ENCODE measurements at regions not wholly inside any gene's neighbourhood (a gene's known extent, or its start where the extent isn't known, plus 50 kb on each side); places are given as distances from the start of the nearest gene placed in this dataset.
"Not testable (repeated sequence)": the region's sequence is repeated elsewhere in the genome, so short reads cannot be mapped to it uniquely, and the experiment has no call there.

DNA sequence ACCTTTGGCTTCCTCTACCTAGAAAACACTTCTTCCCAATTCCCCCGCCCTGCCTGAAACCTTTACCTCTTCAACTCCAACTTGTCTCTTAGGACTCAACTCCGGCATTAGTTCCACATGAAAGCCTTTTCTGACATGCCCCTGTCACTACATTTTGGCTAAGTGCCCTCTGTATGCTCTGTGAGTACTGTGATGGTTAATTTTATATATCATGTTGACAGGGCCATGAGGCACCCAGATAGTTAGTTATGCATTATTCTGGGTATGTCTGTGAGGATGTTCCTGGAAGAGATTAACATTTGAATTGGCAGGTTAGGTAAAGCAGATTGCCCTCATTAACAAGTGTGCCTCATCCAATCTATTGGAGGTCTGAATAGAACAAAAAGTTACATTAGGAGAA lies 75.6 kb upstream of the NCKAP5 start:
- H3K9me3 Mint-ChIP-seq, result peaks cover 6% of the 10 kb centered on the region

DNA sequence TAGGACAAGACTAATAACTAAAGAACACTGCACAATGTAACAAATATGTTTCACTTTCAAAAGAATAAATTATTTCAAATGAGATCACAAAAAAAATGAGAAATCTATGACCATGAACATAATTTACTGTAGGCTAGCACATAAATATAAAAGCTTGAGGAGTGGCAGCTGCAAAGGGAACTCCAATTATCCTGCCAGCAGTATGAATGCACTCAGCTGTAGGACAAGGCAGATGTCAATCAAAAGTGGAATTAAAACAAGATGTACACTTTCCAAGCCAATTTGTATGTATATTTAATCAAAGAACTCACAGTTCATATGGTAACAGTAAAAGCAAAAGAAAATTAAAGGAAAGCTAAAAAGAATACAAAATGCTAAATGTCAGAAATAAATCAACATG lies 76.6 kb upstream of the NCKAP5 start:
- DNase-seq (ENCODE audit: low read depth, low spot score), result no peak
- TF ChIP-seq, protein P1, sequence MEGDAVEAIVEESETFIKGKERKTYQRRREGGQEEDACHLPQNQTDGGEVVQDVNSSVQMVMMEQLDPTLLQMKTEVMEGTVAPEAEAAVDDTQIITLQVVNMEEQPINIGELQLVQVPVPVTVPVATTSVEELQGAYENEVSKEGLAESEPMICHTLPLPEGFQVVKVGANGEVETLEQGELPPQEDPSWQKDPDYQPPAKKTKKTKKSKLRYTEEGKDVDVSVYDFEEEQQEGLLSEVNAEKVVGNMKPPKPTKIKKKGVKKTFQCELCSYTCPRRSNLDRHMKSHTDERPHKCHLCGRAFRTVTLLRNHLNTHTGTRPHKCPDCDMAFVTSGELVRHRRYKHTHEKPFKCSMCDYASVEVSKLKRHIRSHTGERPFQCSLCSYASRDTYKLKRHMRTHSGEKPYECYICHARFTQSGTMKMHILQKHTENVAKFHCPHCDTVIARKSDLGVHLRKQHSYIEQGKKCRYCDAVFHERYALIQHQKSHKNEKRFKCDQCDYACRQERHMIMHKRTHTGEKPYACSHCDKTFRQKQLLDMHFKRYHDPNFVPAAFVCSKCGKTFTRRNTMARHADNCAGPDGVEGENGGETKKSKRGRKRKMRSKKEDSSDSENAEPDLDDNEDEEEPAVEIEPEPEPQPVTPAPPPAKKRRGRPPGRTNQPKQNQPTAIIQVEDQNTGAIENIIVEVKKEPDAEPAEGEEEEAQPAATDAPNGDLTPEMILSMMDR (conservative IDR thresholded peaks at IDR 0.05), result no peak
- H3K36me3 Mint-ChIP-seq (ENCODE audit: low read depth), result peaks cover 9% of the 10 kb centered on the region
- H3K27ac Mint-ChIP-seq (ENCODE audit: unreplicated experiment), result no peak overlapping the region
- peaks cover 8% of the 10 kb centered on the region for H3K9me3 Mint-ChIP-seq
- no peaks in the 10 kb centered on the region for H3K27me3 Mint-ChIP-seq (ENCODE audit: low read depth)
- no peak overlapping the region for H3K4me3 Mint-ChIP-seq
- peaks cover 38% of the 10 kb centered on the region for H3K4me1 Mint-ChIP-seq

More for the DNA sequence above, 75.6 kb upstream of the NCKAP5 start:
- no peaks in the 10 kb centered on the region for H3K27me3 Mint-ChIP-seq (ENCODE audit: low read depth)
- peaks cover 38% of the 10 kb centered on the region for H3K4me1 Mint-ChIP-seq
- H3K27ac Mint-ChIP-seq (ENCODE audit: unreplicated experiment), result no peak overlapping the region
- peaks cover 6% of the 10 kb centered on the region for H3K36me3 Mint-ChIP-seq (ENCODE audit: low read depth)
- no peak for DNase-seq (ENCODE audit: low read depth, low spot score)
- H3K4me3 Mint-ChIP-seq, result no peak overlapping the region
- TF ChIP-seq, protein P1 (conservative IDR thresholded peaks at IDR 0.05), result no peak

DNA sequence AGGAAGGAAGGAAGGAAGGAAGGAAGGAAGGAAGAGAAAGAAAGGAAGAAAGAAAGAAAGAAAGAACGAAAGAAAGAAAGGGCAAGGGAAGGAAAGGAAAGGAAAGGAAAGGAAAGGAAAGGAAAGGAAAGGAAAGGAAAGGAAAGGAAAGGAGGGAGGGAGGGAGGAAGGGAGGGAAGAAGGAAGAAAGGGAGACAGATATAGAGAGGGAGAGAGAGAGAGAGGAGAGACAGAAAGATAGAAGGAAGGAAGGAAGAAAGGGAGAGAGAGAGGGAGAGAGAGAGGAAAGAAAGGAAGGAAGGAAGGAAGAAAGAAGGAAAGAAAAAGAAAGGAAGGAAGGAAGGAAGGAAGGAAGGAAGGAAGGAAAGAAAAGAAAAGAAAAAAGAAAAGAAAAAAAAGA lies 79.1 kb upstream of the NCKAP5 start:
- H3K4me3 Mint-ChIP-seq; H3K27me3 Mint-ChIP-seq (ENCODE audit: low read depth); H3K27ac Mint-ChIP-seq (ENCODE audit: unreplicated experiment); DNase-seq (ENCODE audit: low read depth, low spot score): not testable (repeated sequence)
- Mint-ChIP-seq H3K4me1 (peaks cover 24% of the 10 kb centered on the region), H3K9me3 (peaks cover 12% of the 10 kb centered on the region), H3K36me3 (ENCODE audit: low read depth) (peaks cover 18% of the 10 kb centered on the region)

DNA sequence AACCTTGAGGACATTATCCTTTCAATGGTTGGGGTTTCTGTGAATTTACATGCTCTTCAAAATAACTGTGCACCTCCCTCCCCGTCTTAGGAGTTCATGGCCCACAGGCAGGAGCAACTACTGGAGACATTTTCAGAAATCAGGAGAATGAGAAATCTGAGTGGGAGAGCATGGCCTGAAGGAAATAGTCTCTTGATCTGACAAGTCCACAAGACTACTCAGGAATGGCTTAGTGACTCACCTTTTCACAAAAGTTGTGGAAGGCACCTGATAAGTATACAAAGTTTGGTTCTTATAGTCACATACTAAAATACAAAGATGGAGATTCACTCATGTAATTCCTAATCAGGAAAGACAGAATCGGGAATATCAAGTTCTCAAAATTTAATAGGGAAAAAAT lies 83.6 kb upstream of the NCKAP5 start:
- peaks cover 23% of the 10 kb centered on the region for H3K36me3 Mint-ChIP-seq (ENCODE audit: low read depth)
- DNase-seq (ENCODE audit: low read depth, low spot score), result no peak
- TF ChIP-seq, protein P1 (conservative IDR thresholded peaks at IDR 0.05), result no peak

DNA sequence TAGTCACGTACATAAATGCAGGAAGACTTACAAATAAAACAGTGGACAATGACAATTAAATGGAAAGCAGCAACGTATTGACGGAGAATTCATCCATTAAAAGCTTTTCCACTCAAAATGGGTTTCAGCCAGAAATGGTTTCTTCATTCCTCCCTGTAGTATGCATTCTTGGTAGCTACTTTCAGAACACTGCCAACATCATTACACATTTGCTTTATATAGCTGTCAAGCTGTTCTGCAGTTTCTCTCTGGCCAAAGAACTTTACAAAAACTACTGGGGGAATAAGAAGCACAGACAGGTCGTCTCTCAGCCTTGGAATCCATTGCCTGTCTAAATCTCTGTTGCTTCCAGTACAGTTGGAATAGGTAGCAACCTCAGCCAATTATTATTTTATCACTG lies 84.1 kb upstream of the NCKAP5 start:
- peaks cover 7% of the 10 kb centered on the region for H3K9me3 Mint-ChIP-seq
- DNase-seq (ENCODE audit: low read depth, low spot score), result no peak
- no peak overlapping the region for H3K4me3 Mint-ChIP-seq
- TF ChIP-seq, protein P1 (conservative IDR thresholded peaks at IDR 0.05), result no peak
- H3K36me3 Mint-ChIP-seq (ENCODE audit: low read depth), result peaks cover 20% of the 10 kb centered on the region
- no peak overlapping the region for H3K27ac Mint-ChIP-seq (ENCODE audit: unreplicated experiment)
- no peaks in the 10 kb centered on the region for H3K27me3 Mint-ChIP-seq (ENCODE audit: low read depth)
- H3K4me1 Mint-ChIP-seq, result peaks cover 6% of the 10 kb centered on the region

More for the DNA sequence above, 83.6 kb upstream of the NCKAP5 start:
- Mint-ChIP-seq H3K27me3 (ENCODE audit: low read depth) (no peaks in the 10 kb centered on the region), H3K4me1 (peaks cover 5% of the 10 kb centered on the region), H3K27ac (ENCODE audit: unreplicated experiment) (no peak overlapping the region), H3K9me3 (peaks cover 9% of the 10 kb centered on the region), H3K4me3 (no peak overlapping the region)

DNA sequence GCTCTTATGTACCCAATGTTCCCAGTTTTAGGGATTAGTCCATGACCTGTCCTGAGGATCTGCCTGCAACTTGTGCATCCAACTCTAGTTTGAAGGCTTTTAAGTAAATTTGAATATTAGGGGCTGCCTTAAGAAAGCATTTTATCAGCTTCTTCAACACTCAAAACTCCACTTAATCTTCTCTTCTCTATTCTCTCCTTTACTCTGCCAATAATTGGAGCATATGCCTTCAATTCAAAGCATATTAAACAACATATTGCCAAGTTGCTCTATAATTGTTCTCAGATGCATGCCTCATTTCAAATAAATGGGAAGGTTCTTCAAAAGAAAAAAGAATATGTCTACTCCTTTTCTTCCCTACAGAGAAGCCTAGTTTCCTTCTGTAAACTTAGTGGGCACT lies 84.8 kb upstream of the NCKAP5 start:
- no peaks in the 10 kb centered on the region for H3K27me3 Mint-ChIP-seq (ENCODE audit: low read depth)
- no peak overlapping the region for H3K4me3 Mint-ChIP-seq
- peaks cover 11% of the 10 kb centered on the region for H3K4me1 Mint-ChIP-seq
- DNase-seq (ENCODE audit: low read depth, low spot score), result no peak
- H3K36me3 Mint-ChIP-seq (ENCODE audit: low read depth), result peaks cover 20% of the 10 kb centered on the region
- TF ChIP-seq, protein P1 (conservative IDR thresholded peaks at IDR 0.05), result no peak
- H3K9me3 Mint-ChIP-seq, result peaks cover 11% of the 10 kb centered on the region
- H3K27ac Mint-ChIP-seq (ENCODE audit: unreplicated experiment), result no peak overlapping the region

Measured in neural crest cell (in vitro differentiated cells).